GM19372 (cell line): ENCODE measurements at regions not wholly inside any gene's neighbourhood (a gene's known extent, or its start where the extent isn't known, plus 50 kb on each side); places are given as distances from the start of the nearest gene placed in this dataset.
"Not testable (repeated sequence)": the region's sequence is repeated elsewhere in the genome, so short reads cannot be mapped to it uniquely, and the experiment has no call there.

Source experiments
- ATAC-seq: cut with Tn5 transposase; IDR thresholded peaks from one replicate; pipeline ENCODE4 v1.9.1; 2021; ENCODE audit warnings: mild to moderate bottlenecking, low read depth, moderate library complexity; ENCODE audit not compliant: unreplicated experiment

DNA sequence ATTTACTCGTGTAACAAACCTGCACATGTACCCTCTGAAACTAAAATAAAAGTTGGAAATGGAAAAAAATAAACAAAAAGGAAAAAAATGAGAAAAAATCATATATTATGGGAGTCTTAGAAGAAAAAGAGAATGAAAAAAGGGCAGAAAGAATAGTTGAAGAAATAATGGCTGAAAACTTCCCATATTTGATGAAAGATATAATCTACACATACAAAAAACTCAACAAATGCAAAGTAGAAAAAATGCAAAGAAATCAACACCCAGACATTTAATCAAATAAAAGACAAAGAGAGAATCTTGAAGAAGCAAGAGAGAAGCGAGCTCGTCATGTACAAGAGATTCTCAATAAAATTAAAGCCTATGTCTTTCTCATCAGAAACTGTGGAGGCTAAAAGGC lies 73.8 kb downstream of the SLC25A46 start:
- no peak for ATAC-seq

GRCh38 chr5:110815916-110816605 lies 77.3 kb downstream of the SLC25A46 start:
- ATAC-seq = no peak

DNA sequence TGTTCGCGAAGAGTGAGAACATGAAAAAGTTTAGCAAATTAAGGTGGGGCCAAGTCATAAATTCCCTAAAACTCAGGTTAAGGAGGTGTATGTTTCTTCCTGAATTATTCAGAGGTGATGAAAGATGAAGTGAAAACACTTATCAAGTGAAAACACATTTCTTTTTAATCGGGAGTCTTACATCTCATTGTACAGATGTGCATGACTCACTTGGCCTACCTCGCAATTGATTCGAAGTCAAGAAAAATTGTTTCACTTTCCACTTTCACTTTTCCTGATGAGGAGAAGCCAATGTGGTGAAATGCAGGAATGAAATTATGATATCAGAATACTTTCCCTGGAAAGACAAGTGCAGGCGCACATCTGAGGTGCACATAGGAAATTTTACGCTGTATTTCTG lies 78.7 kb downstream of the SLC25A46 start:
- no peak for ATAC-seq

DNA sequence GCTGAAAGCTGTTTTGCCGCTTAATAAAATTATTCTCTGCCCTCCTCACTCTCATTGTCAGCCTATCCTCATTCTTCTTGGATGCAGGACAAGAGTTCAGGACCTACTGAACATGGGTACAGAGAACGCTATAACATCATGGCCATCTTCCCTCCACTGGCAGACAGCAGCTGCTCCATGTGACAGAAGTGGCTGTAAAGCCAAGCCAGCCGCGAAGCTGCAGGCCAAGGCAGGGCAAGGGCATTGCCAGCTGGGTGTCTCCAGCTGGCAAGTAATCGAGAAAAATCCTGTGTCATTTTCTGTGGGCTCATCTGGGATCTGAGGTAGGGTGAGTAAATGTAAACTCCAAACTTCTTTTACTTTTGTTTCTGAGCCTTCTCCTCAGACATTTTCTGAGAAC lies 84.8 kb downstream of the SLC25A46 start:
- no peak for ATAC-seq

DNA sequence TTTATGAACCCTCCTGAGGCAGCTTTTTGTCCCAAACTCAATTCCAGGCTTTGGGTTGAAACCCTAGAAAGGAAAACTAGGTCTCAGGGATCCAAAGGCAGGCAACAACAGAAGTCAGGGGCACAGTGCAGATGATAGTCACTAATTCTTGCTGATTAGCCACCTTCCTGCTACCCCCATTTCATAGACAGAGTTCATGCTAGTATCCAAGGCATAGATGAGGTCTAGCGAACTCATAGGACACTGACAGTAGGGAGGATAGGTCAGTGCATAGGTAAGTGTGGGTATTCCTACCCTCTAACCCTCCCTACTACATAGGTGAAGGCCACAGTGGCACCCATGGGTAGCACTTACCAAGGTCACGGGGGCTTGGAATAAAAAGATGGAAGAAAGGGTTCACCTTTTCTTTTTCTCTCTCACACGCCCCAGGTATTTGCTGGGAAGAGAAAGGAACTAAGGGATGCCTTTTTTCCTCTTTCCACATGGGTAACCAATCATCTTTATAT lies 86.2 kb downstream of the SLC25A46 start:
- ATAC-seq = no peak

- ATAC-seq = no peak
Measured at GRCh38 chr5:110832683-110833082, 93.9 kb downstream of the SLC25A46 start.

- not testable (repeated sequence) for ATAC-seq
Measured at GRCh38 chr5:110834933-110835332, 96.1 kb downstream of the SLC25A46 start.

DNA sequence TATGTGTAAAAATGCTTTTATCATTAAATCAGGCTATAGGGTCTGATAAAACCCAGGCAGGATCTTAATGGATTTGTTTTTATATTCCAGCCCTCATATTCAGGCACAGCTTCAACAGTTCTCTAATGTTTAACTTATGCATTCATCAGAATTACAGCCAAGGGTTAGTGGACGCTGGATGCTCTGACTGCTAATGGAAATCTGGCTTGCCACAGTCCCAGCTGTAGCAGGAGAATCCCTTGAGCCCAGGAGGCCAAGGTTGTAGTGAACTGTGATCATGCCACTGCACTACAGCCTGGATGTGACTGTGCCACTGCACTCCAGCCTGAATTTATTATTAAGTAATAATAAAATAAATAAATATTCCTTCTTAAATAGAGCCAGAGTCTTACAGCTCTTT lies 98.0 kb downstream of the SLC25A46 start:
- ATAC-seq = no peak

- ATAC-seq = not testable (repeated sequence)
Measured at GRCh38 chr5:110838357-110838756, 99.5 kb downstream of the SLC25A46 start.

DNA sequence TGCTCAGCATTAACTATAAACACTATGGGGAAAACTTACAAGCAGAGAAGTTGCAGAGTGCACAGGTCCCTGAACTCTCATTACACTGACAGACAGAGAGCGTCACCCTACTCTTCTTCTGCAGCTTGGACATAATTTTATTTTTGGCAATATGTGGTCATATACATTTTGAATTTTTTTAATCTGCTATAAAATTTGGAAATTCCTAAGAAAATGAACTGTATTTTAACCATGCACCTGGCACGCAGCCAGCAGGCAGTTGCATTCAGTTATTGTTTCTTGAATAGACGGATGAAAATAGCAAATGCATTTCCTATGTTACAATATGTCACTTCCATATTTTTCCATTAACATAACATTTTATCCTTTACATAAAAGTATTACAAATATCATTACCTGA lies 100.2 kb downstream of the SLC25A46 start:
- ATAC-seq = no peak

DNA sequence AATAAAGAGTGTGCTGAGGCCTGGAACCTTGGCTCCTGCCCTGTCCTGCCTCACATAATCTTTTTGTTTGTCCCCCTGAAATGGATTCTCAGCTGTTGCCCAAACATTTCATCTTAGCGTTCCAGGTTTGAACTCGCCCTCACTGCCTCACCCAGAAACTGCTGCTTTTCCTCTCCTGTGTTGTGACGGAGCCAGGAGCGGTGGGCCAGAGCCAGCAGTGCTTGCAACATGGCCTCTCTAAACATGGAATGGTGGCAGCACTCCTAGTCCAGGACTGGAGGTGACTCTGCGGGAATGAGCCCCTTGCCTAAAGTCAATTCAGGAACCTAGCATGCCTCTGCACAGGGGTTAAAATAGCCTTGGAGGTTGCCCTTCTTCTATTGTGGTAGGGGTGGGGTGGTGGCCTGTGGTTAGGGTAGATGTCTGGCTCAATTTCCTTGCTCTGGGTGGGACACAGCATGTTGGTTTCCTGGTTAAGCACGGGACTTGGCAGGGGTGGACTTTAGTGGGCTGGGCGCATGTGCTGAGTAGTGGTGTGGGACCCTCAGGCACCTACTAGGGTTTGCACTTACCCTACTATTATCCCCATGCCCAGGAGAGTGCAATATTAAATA lies 101.6 kb downstream of the SLC25A46 start:
- no peak for ATAC-seq

DNA sequence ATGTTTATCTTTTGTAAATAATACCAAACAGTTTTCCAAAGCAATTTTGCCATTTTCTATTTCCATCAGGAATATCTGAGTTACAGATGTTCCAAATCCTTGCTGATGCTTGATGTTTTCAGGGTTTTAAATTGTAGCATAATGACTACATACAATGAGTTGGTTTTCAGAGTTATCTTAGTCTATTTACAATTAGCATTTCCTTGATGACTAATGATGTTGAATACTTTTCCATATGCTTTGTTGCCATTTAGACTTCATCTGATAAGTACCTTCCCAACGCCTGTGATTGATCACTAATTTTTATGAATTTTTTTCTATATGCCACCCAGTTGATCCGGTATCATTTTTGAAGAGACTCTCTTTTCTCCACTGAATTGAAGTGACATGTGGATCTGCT lies 102.3 kb downstream of the SLC25A46 start:
- no peak for ATAC-seq

GRCh38 chr5:110842948-110843347 lies 104.1 kb downstream of the SLC25A46 start:
- ATAC-seq = no peak

GRCh38 chr5:110844251-110844650 lies 105.4 kb downstream of the SLC25A46 start:
- ATAC-seq = no peak

DNA sequence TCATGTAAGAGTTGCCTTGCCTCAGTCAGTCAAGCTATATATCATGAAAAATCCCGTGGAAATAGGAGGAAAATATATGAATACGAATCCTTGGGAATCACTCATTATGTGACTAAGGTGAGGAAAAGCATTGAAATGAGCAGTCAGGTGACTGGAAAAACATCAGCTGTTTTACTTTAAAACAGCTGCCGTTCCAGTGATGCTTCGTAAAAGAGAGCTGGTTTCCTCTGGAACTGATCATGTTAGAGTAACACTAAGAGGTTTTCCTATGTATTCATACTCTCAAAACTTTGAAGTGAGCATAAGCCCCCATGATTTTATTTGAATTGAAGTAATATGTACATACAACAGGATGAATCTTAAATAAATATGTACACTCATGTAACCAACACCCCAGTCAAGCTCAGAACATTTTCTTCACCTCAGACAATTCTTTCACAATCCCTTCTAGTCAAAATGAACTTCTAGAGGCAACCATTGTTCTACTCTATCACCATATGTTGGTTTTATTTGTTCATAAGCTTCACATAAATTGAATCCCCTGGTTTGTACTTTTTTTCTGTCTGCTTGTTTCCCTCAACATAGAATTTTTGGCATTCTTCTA lies 107.7 kb downstream of the SLC25A46 start:
- no peak for ATAC-seq

DNA sequence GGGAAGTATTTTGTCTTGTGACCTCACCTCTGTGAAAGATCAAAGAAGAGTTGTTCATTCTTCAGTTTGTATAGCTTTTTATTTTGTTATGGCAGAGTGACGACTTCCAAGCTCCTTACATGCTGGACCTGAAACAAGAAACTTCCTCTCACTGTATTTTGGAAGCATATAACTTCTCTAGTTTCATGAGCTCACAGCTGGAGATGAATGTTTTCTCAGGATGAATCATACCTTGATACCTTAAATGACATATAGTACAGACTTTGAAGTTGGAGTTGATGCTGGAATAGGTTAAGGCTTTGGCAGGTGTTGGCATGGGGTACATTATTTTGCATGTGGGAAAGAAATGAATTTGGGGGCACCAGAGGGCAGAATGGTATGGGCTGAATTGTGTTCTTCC lies 112.5 kb downstream of the SLC25A46 start:
- no peak for ATAC-seq

GRCh38 chr5:110852053-110852452 lies 113.2 kb downstream of the SLC25A46 start:
- ATAC-seq = peak; percentile 97

- ATAC-seq = no peak
Measured at GRCh38 chr5:110852541-110852940, 113.7 kb downstream of the SLC25A46 start.

DNA sequence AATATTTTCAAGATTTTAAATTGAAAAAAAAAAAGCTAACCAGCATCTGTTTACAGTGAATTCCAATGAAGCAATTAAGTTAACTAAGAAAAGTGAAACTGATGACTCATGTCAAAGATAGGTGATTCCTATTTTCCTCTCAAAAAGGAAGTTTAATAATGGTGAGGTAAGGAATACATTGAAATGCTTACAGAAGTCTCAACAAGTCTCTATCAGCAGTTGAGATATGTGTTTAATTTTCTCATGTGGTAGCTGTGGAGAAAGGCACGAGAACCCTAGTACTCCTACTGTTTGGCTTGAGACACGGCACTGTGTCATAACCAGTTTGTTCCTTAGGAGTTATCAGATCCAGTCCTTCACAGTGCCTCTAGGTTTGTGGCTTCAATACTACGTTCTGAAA lies 114.5 kb downstream of the SLC25A46 start:
- no peak for ATAC-seq

DNA sequence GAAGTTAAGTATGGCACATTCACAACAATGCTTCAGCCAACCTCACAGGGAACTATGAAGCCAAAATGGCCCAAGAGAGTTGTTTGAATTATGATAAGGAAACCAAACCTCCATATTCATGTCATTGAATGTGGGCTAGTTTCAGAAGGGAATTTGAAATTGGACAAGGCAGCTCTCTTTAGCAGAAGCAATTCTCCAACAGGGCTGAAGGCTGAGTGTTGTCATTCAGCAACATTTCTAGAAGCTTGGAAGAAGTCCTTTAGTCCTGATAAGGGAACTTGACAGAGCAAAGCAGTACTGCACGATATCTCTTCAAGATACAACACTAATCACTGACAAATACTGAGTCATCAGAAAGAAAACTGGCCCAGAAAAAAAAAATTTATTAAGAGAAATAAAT lies 115.4 kb downstream of the SLC25A46 start:
- ATAC-seq = no peak

- ATAC-seq = no peak
Measured at GRCh38 chr5:110855961-110856360, 117.2 kb downstream of the SLC25A46 start.
